Left lung (tissue), 4 donors: ENCODE measurements at regions not wholly inside any gene's neighbourhood (a gene's known extent, or its start where the extent isn't known, plus 50 kb on each side); places are given as distances from the start of the nearest gene placed in this dataset.
"Not testable (repeated sequence)": the region's sequence is repeated elsewhere in the genome, so short reads cannot be mapped to it uniquely, and the experiment has no call there.

Experiments used
- ATAC-seq: fragments of 200-7000 bp; cut with Tn5 transposase; one replicate; pipeline ENCODE4 v1.9.1; 2020; ENCODE audit warnings: moderate library complexity
- DNase-seq, 4 donors: peaks; one replicate each; pipeline ENCODE4 v3.0.0-alpha.2; 2013 to 2020
- H3K27ac ChIP-seq, 2 donors: fragments of 200-600 bp; sonication (generic) in 1 of 2; one replicate each; pipeline versions ENCODE4 v1.5.0 to v1.8.0; 2020 to 2021
- H3K27me3 ChIP-seq, 2 donors: fragments of 200-600 bp; sonication (generic) in 1 of 2; one replicate each; pipeline versions ENCODE4 v1.5.0 to v1.8.0; 2020 to 2021
- H3K36me3 ChIP-seq, 2 donors: fragments of 200-600 bp; sonication (generic) in 1 of 2; one replicate each; pipeline versions ENCODE4 v1.5.0 to v1.8.0; 2020 to 2021
- H3K4me1 ChIP-seq, 2 donors: fragments of 200-600 bp; one replicate each; pipeline ENCODE4 v1.8.0; 2021
- H3K4me3 ChIP-seq, 2 donors: fragments of 200-600 bp; sonication (generic) in 1 of 2; one replicate each; pipeline versions ENCODE4 v1.5.0 to v1.8.0; 2020 to 2021; ENCODE audit warnings: mild to moderate bottlenecking in 1 of 2
- H3K9me3 ChIP-seq, 2 donors: fragments of 200-600 bp; sonication (generic) in 1 of 2; one replicate each; pipeline versions ENCODE4 v1.5.0 to v1.8.0; 2020 to 2021
- intact Hi-C, 2 donors: fragments of 100-400 bp; cut with DNase I; formaldehyde crosslinking; loops; one replicate each; pipeline versions ENCODE4 v1.11.2 to v1.14.2; 2022
- TF ChIP-seq, protein P1 (sequence below), 2 donors: fragments of 200-600 bp; sonication (generic) in 1 of 2; IDR thresholded peaks; one replicate each; pipeline versions ENCODE4 v1.5.0 to v1.8.0; 2021; ENCODE audit warnings: antibody characterized with exemption in 2 of 2
- donor health status: DM: no; HTN: yes; CAD: no.
- donor health status: DM: no; HTN: no; CAD: no.

GRCh38 chr12:107864235-107864634 is 89.7 kb downstream of the ASCL4 start:
- Histone ChIP-seq H3K36me3 (no peaks in the 10 kb centered on the region), H3K27me3 (peaks cover 24 to 75% of the 10 kb centered on the region in 2 donors), H3K9me3 (no peaks in the 10 kb centered on the region), H3K27ac (no peak overlapping the region), H3K4me1 (no peaks in the 10 kb centered on the region), H3K4me3 (no peak overlapping the region)
- TF ChIP-seq, protein P1, sequence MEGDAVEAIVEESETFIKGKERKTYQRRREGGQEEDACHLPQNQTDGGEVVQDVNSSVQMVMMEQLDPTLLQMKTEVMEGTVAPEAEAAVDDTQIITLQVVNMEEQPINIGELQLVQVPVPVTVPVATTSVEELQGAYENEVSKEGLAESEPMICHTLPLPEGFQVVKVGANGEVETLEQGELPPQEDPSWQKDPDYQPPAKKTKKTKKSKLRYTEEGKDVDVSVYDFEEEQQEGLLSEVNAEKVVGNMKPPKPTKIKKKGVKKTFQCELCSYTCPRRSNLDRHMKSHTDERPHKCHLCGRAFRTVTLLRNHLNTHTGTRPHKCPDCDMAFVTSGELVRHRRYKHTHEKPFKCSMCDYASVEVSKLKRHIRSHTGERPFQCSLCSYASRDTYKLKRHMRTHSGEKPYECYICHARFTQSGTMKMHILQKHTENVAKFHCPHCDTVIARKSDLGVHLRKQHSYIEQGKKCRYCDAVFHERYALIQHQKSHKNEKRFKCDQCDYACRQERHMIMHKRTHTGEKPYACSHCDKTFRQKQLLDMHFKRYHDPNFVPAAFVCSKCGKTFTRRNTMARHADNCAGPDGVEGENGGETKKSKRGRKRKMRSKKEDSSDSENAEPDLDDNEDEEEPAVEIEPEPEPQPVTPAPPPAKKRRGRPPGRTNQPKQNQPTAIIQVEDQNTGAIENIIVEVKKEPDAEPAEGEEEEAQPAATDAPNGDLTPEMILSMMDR (IDR thresholded peaks at IDR 0.05) = no peak
- intact Hi-C loops = no loop called here
- DNase-seq (peak in 1 of 4 donors; percentile 73), ATAC-seq (peak; percentile 77)

GRCh38 chr12:107864727-107865126 is 90.2 kb downstream of the ASCL4 start:
- H3K36me3 ChIP-seq, H3K9me3 ChIP-seq, H3K4me1 ChIP-seq, H3K4me3 ChIP-seq, H3K27ac ChIP-seq, ATAC-seq, intact Hi-C loops, DNase-seq: not testable (repeated sequence)
- H3K27me3 ChIP-seq = peaks cover 24 to 74% of the 10 kb centered on the region in 2 donors

DNA sequence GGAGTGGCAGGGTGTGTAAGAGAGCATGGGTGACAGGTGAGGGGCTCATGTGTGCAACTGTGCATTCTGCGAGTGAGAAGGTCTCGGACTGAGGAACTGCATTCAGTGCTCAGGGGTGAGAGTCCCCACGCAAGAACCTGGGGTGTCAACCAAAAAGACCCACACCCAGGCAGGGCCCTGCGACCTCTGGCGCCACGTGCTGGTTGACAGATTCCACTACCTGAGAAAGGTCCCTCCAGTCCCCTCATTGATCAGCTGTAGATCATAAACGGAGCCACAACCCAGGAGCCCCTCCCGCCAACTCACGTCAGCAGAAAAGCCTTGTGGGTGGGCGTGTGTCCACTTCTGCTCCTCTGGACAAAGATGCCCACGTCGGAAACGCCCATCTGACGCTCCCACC is 98.7 kb downstream of the ASCL4 start:
- TF ChIP-seq, protein P1 (IDR thresholded peaks at IDR 0.05) = no peak
- intact Hi-C loops = no loop called here
- ATAC-seq (no peak), DNase-seq (no peak)
- Histone ChIP-seq H3K9me3 (no peaks in the 10 kb centered on the region), H3K4me3 (no peak overlapping the region), H3K27ac (no peak overlapping the region), H3K27me3 (peaks cover 0 to 52% of the 10 kb centered on the region in 2 donors), H3K36me3 (no peaks in the 10 kb centered on the region), H3K4me1 (no peaks in the 10 kb centered on the region)

- TF ChIP-seq, protein P1 (IDR thresholded peaks at IDR 0.05) = no peak
- intact Hi-C loops = no loop called here
- Histone ChIP-seq H3K27me3 (peaks cover 0 to 39% of the 10 kb centered on the region in 2 donors), H3K36me3 (no peaks in the 10 kb centered on the region), H3K9me3 (no peaks in the 10 kb centered on the region), H3K4me1 (no peaks in the 10 kb centered on the region), H3K4me3 (no peak overlapping the region), H3K27ac (no peak overlapping the region)
- ATAC-seq = no peak
- no peak for DNase-seq
Measured at GRCh38 chr12:107875786-107876185, 101.3 kb downstream of the ASCL4 start.

DNA sequence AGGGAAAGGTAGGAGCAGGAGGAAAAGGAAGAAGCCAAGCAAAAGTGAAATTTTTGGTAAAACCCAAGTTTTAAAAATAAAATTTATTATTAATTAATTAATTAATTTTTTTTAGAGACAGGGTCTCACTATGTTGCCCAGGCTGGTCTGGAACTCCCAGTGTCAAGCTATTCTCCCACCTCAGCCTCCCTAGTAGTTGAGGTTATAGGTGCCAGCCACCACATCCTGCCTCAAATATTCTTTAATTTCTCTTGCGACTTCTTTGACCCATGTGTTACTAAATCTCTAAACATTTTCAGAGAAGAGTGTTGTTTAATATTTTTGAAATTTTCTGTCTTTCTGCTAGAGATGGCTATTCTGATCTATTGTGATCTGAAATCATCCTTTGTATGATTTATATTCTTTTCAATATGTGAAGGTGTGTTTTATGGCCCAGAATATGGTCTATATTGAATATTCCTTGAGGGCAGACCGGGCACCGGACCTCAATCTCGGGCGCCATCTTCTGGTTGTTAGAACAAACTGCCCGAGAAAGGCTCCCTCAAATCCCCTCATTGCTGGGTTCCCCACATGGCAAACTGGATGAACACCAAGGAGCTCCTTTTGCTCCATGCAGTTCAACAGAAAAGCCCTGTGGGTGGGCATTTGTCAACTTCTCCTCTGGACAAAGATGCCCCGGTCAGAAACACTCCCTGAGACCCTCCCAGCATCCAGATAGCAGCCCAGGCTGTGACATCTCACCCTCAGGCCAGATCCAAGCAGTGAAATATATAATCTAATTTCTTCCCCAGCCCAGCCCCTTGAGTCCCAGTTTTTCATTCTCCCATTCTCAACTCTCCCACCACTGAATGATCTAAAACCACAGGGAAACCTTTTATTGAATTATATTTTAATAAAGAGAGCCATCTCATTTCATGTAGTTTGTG is 110.5 kb downstream of the ASCL4 start:
- intact Hi-C loops = loop anchor here in 1 of 2 donors (10.0 kb wide), 2 partner anchors 120 to 210 kb away; partner anchors contain the start of gene PRDM4
- no peak overlapping the region for H3K4me3 ChIP-seq
- peak; percentile 95 for ATAC-seq
- H3K9me3 ChIP-seq = no peaks in the 10 kb centered on the region
- peaks cover 0 to 11% of the 10 kb centered on the region in 2 donors for H3K27me3 ChIP-seq
- TF ChIP-seq, protein P1 (IDR thresholded peaks at IDR 0.05) = peak; percentile 58 to 66
- H3K27ac ChIP-seq = no peak overlapping the region
- peak in 3 of 4 donors; percentile 39 to 66 (median 45) for DNase-seq
- no peaks in the 10 kb centered on the region for H3K4me1 ChIP-seq
- no peaks in the 10 kb centered on the region for H3K36me3 ChIP-seq
